Mesendoderm (in vitro differentiated cells): ENCODE measurements at regions not wholly inside any gene's neighbourhood (a gene's known extent, or its start where the extent isn't known, plus 50 kb on each side); places are given as distances from the start of the nearest gene placed in this dataset.

Source experiments
- DNase-seq: peaks from one replicate; pipeline ENCODE4 v3.0.0; 2013
- H2AK5ac ChIP-seq: 2 replicates; pipeline ENCODE4 v1.6.1; 2013; ENCODE audit warnings: low read length, inconsistent platforms
- H2BK120ac ChIP-seq: 2 replicates; pipeline ENCODE4 v1.6.1; 2013; ENCODE audit warnings: low read depth, mild to moderate bottlenecking, low read length, moderate library complexity, mixed read lengths
- H2BK15ac ChIP-seq: replicated peaks from 2 replicates; pipeline ENCODE4 v1.6.1; 2013; ENCODE audit warnings: low read depth, mild to moderate bottlenecking, moderate library complexity
- H2BK5ac ChIP-seq: 2 replicates; pipeline ENCODE4 v1.6.1; 2013; ENCODE audit warnings: low read length, inconsistent platforms
- H3K18ac ChIP-seq: 2 replicates; pipeline ENCODE4 v1.6.1; 2013; ENCODE audit warnings: mild to moderate bottlenecking, low read length, mixed read lengths
- H3K23ac ChIP-seq: one replicate; pipeline ENCODE4 v1.6.1; 2013; ENCODE audit warnings: low read length
- H3K27ac ChIP-seq: 2 replicates; pipeline ENCODE4 v1.5.1; 2013; ENCODE audit warnings: low read depth, mild to moderate bottlenecking, inconsistent platforms, low read length, moderate library complexity
- H3K27me3 ChIP-seq: 2 replicates; pipeline ENCODE4 v1.6.1; 2013; ENCODE audit warnings: low read length, control low read depth, mild to moderate bottlenecking, inconsistent platforms; ENCODE audit not compliant: insufficient read depth, poor library complexity
- H3K36me3 ChIP-seq: 2 replicates; pipeline ENCODE4 v1.6.1; 2013; ENCODE audit warnings: low read length, inconsistent platforms; ENCODE audit not compliant: control insufficient read depth, insufficient read depth
- H3K4ac ChIP-seq: one replicate; pipeline ENCODE4 v1.6.1; 2013; ENCODE audit warnings: low read depth, mild to moderate bottlenecking, low read length, moderate library complexity
- H3K4me1 ChIP-seq: 2 replicates; pipeline ENCODE4 v1.6.1; 2013; ENCODE audit warnings: low read depth, low read length, inconsistent platforms; ENCODE audit not compliant: control insufficient read depth
- H3K4me2 ChIP-seq: 2 replicates; pipeline ENCODE4 v1.6.1; 2013; ENCODE audit warnings: low read length
- H3K4me3 ChIP-seq: 2 replicates; pipeline ENCODE4 v1.5.1; 2013; ENCODE audit warnings: mild to moderate bottlenecking, low read length
- H3K56ac ChIP-seq: one replicate; pipeline ENCODE4 v1.6.1; 2013; ENCODE audit warnings: low read length
- H3K79me1 ChIP-seq: 2 replicates; pipeline ENCODE4 v1.6.1; 2013; ENCODE audit warnings: low read length, inconsistent platforms
- H3K79me2 ChIP-seq: 2 replicates; pipeline ENCODE4 v1.6.1; 2013; ENCODE audit warnings: mild to moderate bottlenecking, low read length; ENCODE audit not compliant: control insufficient read depth, insufficient read depth
- H3K9ac ChIP-seq: 2 replicates; pipeline ENCODE4 v1.6.1; 2013; ENCODE audit warnings: low read length, inconsistent platforms
- H4K5ac ChIP-seq: one replicate; pipeline ENCODE4 v1.6.1; 2013; ENCODE audit warnings: low read length
- H4K8ac ChIP-seq: one replicate; pipeline ENCODE4 v1.6.1; 2013; ENCODE audit warnings: low read depth, mild to moderate bottlenecking, control low read depth, low read length, moderate library complexity
- WGBS: extraction: QIAGEN DNeasy Blood & Tissue Kit; methylation state at CpG from one replicate; pipeline ENCODE4 v1.1.7; 2013; ENCODE audit warnings: low lambda C conversion rate, missing lambda C conversion rate; ENCODE audit not compliant: insufficient coverage; ENCODE audit errors: extremely low coverage; 5-methylcytosine and 5-hydroxymethylcytosine counted together

DNA sequence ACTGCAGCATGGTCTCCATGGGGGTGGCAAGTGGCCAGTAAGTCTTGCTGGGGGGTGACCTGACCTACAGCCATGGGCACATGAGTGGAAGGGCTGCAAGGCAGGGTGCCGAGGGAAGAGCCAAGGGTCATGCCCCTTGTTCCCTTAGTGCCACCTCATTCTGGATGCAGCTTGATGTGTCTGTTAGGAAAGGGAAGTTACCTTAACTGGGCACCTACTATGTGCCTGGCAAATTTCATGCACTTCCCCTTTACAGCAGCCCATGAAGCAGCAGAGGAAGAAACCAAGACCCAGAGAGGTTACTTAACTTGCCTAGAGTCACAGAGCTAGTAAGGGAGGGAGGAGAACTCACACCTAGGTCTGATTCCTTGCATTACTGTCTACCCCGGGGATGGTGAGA lies 174.0 kb downstream of the MRPL14 start:
- H3K4me3 ChIP-seq = no peak overlapping the region
- no peaks in the 10 kb centered on the region for H3K79me2 ChIP-seq
- H3K18ac ChIP-seq = no peak overlapping the region
- no peak overlapping the region for H2AK5ac ChIP-seq
- no peak overlapping the region for H4K5ac ChIP-seq
- WGBS = no CpG with 5 or more reads among the region's 2 CpGs
- H3K56ac ChIP-seq = no peak overlapping the region
- H2BK5ac ChIP-seq = no peak overlapping the region
- H3K9ac ChIP-seq = no peak overlapping the region
- H3K4ac ChIP-seq = no peak overlapping the region
- H3K4me1 ChIP-seq = no peaks in the 10 kb centered on the region
- H3K23ac ChIP-seq = no peak overlapping the region
- no peak overlapping the region for H3K27ac ChIP-seq
- H2BK15ac ChIP-seq = no peak overlapping the region
- DNase-seq = no peak
- H3K27me3 ChIP-seq = no peaks in the 10 kb centered on the region
- H4K8ac ChIP-seq = no peak overlapping the region
- H2BK120ac ChIP-seq = no peak overlapping the region
- H3K4me2 ChIP-seq = no peak overlapping the region
- H3K36me3 ChIP-seq = no peaks in the 10 kb centered on the region
- H3K79me1 ChIP-seq = no peaks in the 10 kb centered on the region

DNA sequence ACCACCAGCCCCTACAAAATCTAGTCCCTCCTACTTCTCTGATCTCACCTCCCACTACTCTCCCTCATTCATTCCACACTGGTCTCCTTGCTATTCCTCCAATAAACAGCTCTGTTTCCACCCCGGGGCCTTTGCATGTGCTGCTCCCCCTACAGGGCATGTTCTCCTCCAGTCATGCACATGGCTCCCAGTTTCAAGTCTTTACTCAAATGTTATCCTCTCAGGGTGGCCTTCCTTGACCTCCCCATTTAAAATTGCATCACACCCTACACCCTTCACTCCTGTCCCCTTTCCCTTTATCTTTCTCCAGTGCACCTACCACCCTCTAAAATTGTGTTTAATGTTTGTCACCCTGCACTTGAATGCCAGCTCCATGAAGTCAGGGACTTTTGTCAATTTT lies 174.5 kb downstream of the MRPL14 start:
- no peak overlapping the region for H3K4me3 ChIP-seq
- H4K5ac ChIP-seq = no peak overlapping the region
- H3K79me1 ChIP-seq = no peaks in the 10 kb centered on the region
- no peaks in the 10 kb centered on the region for H3K79me2 ChIP-seq
- H4K8ac ChIP-seq = no peak overlapping the region
- no peak overlapping the region for H2BK120ac ChIP-seq
- H3K27me3 ChIP-seq = no peaks in the 10 kb centered on the region
- no peak overlapping the region for H2BK5ac ChIP-seq
- H3K4ac ChIP-seq = no peak overlapping the region
- no peak overlapping the region for H3K18ac ChIP-seq
- no peak overlapping the region for H2AK5ac ChIP-seq
- H3K23ac ChIP-seq = no peak overlapping the region
- no peaks in the 10 kb centered on the region for H3K36me3 ChIP-seq
- H2BK15ac ChIP-seq = no peak overlapping the region
- no peak overlapping the region for H3K56ac ChIP-seq
- no peaks in the 10 kb centered on the region for H3K4me1 ChIP-seq
- no peak overlapping the region for H3K4me2 ChIP-seq
- WGBS = no CpG with 5 or more reads among the region's 1 CpG
- no peak for DNase-seq
- no peak overlapping the region for H3K9ac ChIP-seq
- H3K27ac ChIP-seq = no peak overlapping the region

GRCh38 chr6:43951756-43952675 lies 175.2 kb downstream of the MRPL14 start:
- Histone ChIP-seq H4K8ac (no peak overlapping the region), H3K36me3 (no peaks in the 10 kb centered on the region), H3K56ac (no peak overlapping the region), H3K4ac (no peak overlapping the region), H3K79me2 (no peaks in the 10 kb centered on the region), H3K4me1 (no peaks in the 10 kb centered on the region), H2BK15ac (no peak overlapping the region), H4K5ac (no peak overlapping the region), H3K23ac (no peak overlapping the region), H3K18ac (no peak overlapping the region), H3K27ac (no peak overlapping the region), H2BK120ac (no peak overlapping the region), H3K4me3 (no peak overlapping the region), H2AK5ac (no peak overlapping the region), H3K27me3 (no peaks in the 10 kb centered on the region), H3K9ac (no peak overlapping the region), H3K79me1 (no peaks in the 10 kb centered on the region), H2BK5ac (no peak overlapping the region), H3K4me2 (no peak overlapping the region)
- DNase-seq = no peak
- WGBS = no CpG with 5 or more reads among the region's 8 CpGs

DNA sequence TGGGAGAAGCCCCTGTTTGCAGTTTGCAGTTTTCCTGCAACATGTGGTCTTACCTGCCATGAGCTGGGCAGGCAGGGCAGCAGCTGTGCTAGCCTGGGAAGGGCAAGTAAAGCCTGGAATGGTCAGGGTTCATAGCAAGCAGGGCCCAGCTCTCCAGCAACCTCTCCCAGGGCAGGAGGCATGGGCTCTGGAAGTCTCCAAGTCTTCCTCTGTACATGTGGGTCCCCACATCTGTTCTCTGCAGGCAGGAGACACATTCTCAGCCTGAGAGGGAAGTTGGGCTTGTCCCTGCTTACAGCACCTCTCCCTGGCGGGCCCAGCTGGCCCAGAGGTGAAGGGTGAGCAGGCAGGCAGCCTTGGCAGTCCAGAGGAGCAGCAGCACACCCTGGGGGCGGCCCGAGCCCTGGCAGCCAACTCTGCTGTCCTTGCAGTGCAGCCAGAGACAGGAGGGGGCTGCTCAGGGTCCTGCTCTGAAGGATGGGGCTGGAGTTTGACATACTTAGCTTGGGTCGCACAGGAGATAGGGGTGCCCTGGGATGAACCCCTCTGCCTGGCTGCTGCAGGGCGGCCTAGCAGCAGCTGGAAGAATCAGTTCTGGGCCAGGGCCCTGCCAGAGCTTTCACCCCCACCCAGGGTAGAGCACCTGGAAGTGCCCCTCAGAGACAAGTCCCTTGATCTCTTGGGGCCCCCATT lies 176.0 kb downstream of the MRPL14 start:
- Histone ChIP-seq H3K23ac (no peak overlapping the region), H3K56ac (no peak overlapping the region), H3K27ac (no peak overlapping the region), H3K4me2 (no peak overlapping the region), H3K18ac (no peak overlapping the region), H3K27me3 (no peaks in the 10 kb centered on the region), H3K79me2 (no peaks in the 10 kb centered on the region), H3K4me3 (no peak overlapping the region), H3K36me3 (no peaks in the 10 kb centered on the region), H3K79me1 (no peaks in the 10 kb centered on the region), H2BK5ac (peak overlapping the region; percentile 51), H2BK120ac (no peak overlapping the region), H4K5ac (no peak overlapping the region), H4K8ac (no peak overlapping the region), H2AK5ac (peak overlapping the region; percentile 27), H2BK15ac (no peak overlapping the region), H3K4me1 (no peaks in the 10 kb centered on the region), H3K4ac (no peak overlapping the region), H3K9ac (no peak overlapping the region)
- no CpG with 5 or more reads among the region's 5 CpGs for WGBS
- DNase-seq = peak; percentile 90

DNA sequence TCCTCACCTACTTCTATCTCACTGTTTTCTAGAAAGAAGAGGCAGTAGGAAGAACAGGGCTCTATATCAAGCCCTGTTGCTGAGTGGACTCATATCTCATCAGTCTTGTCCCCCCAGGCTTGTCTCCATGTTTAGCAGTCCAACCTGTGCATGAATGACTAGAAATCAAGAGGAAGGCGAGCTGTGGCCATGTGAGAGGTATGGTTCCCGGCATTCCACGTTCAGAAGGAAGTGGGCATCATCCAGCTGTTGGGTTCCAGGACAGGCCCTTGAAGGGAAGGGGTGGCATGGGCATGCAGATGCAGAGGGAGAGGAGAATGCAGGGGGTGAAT lies 176.6 kb downstream of the MRPL14 start:
- H2BK15ac ChIP-seq = no peak overlapping the region
- H4K5ac ChIP-seq = no peak overlapping the region
- no peak for DNase-seq
- no CpG with 5 or more reads among the region's 3 CpGs for WGBS
- no peak overlapping the region for H3K18ac ChIP-seq
- H3K79me2 ChIP-seq = no peaks in the 10 kb centered on the region
- H3K23ac ChIP-seq = no peak overlapping the region
- no peak overlapping the region for H3K4me3 ChIP-seq
- H3K36me3 ChIP-seq = no peaks in the 10 kb centered on the region
- H3K9ac ChIP-seq = no peak overlapping the region
- no peak overlapping the region for H3K4me2 ChIP-seq
- no peak overlapping the region for H2BK5ac ChIP-seq
- no peaks in the 10 kb centered on the region for H3K79me1 ChIP-seq
- H3K4ac ChIP-seq = no peak overlapping the region
- H2AK5ac ChIP-seq = peak overlapping the region; percentile 27
- H3K56ac ChIP-seq = peak overlapping the region; percentile 47
- no peaks in the 10 kb centered on the region for H3K27me3 ChIP-seq
- H3K4me1 ChIP-seq = no peaks in the 10 kb centered on the region
- H3K27ac ChIP-seq = no peak overlapping the region
- no peak overlapping the region for H4K8ac ChIP-seq
- H2BK120ac ChIP-seq = no peak overlapping the region
